ENCODE measurements at regions not wholly inside any gene's neighbourhood (a gene's known extent, or its start where the extent isn't known, plus 50 kb on each side); places are given as distances from the start of the nearest gene placed in this dataset.

- TF ChIP-seq POLR2A (IDR thresholded peaks at IDR 0.05) (no peak), CTCF (IDR thresholded peaks at IDR 0.05) (no peak)
These were observed 101.9 kb downstream of the MACIR start for GRCh38 chr5:103360475-103360874.
